ENCODE measurements at regions not wholly inside any gene's neighbourhood (a gene's known extent, or its start where the extent isn't known, plus 50 kb on each side); places are given as distances from the start of the nearest gene placed in this dataset.

DNA sequence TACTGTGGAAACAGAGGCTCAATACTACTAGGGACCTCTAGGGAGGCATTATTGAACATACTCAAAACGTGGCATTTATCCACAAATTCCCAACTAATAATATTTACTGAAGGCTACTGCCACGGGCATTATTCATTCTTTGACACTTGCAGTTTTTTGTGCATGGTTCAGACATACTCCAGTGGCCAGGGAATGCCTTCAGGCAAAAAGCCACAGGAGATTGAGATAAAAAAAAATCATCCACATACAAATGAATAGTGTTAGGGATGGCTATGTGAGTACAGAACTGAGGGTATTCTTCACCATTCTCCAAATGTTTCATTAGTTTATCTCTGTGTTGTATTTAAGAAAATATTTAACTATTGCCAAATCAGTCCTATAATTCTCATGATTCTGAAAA lies 974.9 kb upstream of the PIK3C3 start:
- DNase-seq (ENCODE audit: low spot score in 2 of 2) (no peak), ATAC-seq (no peak)
- Mint-ChIP-seq H3K27ac (no peak overlapping the region), H3K9me3 (peaks cover 6 to 12% of the 10 kb centered on the region in 2 donors), H3K36me3 (peaks cover 0 to 7% of the 10 kb centered on the region in 2 donors)

GRCh38 chr18:40976050-40976449 lies 979.0 kb upstream of the PIK3C3 start:
- Mint-ChIP-seq H3K27ac (no peak overlapping the region), H3K36me3 (peaks cover 7% of the 10 kb centered on the region in 2 donors), H3K9me3 (peaks cover 22 to 26% of the 10 kb centered on the region in 2 donors)
- ATAC-seq (no peak), DNase-seq (ENCODE audit: low spot score in 2 of 2) (no peak)

DNA sequence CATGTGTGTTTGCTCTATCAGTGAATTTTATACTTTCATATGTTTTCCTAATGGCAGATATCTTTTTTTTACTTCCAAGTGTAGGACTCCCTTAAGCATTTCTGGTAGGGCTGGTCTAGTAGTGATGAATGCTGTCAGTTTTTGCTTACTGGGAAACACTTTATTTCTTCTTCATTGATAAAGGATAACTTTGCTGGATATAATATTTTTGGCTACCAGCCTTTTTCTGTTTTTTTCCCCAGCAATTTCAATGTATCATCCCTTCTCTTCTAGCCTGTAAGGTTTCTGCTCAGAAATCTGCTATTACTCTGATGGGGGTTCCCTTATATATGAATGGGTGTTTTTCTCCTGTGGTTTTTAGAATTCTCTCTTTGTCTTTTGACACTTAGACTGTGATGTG lies 980.6 kb upstream of the PIK3C3 start:
- ATAC-seq: no peak
- no peak overlapping the region for H3K27ac Mint-ChIP-seq

GRCh38 chr18:40962784-40963183 lies 992.2 kb upstream of the PIK3C3 start:
- Mint-ChIP-seq H3K9me3 (peaks cover 13 to 17% of the 10 kb centered on the region in 2 donors), H3K36me3 (peaks cover 0 to 4% of the 10 kb centered on the region in 2 donors), H3K27ac (no peak overlapping the region)
- DNase-seq (ENCODE audit: low spot score in 2 of 2): no peak
- ATAC-seq: no peak

More for the DNA sequence above, 980.6 kb upstream of the PIK3C3 start:
- DNase-seq (ENCODE audit: low spot score in 2 of 2): no peak
- H3K9me3 Mint-ChIP-seq: peaks cover 22 to 23% of the 10 kb centered on the region in 2 donors
- H3K36me3 Mint-ChIP-seq: peaks cover 7% of the 10 kb centered on the region in 2 donors

DNA sequence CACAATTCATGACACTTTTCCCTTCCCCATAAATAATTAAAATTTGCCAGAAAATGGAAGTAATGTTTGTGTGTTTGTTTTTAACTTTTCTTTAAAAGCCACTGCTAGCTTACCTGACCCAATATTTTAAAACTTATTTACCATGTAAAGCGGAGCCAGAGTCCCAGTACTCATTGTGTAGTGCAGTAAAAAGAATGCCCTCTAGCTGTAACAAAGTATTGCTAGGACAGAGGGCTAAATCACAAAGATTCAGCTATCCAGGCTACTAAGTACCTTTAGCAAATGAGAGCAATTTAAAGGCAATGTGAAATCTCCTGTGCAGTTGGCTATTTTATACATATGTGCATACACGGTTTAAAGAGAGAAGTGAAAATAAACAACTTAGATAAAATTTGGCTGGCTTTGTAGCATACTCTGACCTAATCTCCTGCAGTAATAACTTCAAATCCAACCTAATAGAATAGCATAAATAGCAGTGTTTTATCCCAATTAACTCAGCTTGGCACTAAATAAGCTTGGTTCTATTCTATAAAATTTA lies 997.4 kb upstream of the PIK3C3 start:
- ATAC-seq (no peak), DNase-seq (ENCODE audit: low spot score in 2 of 2) (no peak)
- Mint-ChIP-seq H3K36me3 (peaks cover 0 to 4% of the 10 kb centered on the region in 2 donors), H3K9me3 (peaks cover 14 to 23% of the 10 kb centered on the region in 2 donors), H3K27ac (no peak overlapping the region)

DNA sequence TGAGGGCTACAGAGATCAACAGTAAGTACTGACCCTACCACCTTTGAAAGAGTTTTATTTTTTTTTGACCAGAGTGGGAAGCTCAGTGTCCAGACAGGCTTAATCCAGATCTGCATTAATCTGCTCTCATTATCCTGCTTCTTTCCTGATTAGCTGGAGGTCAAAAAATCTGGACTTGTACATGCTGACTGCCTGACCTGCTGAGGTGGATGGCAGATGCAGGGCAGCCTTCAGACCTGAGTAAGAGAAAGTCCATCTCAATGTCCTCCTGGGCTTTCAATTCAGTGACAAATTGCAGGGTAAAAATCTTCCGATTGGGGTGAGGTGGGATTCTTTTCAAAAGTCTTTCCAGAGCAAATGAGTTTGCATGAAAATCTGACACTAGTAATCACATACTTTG lies 998.8 kb upstream of the PIK3C3 start:
- Mint-ChIP-seq H3K9me3 (peaks cover 17 to 28% of the 10 kb centered on the region in 2 donors), H3K27ac (no peak overlapping the region), H3K36me3 (peaks cover 0 to 4% of the 10 kb centered on the region in 2 donors)
- no peak for DNase-seq (ENCODE audit: low spot score in 2 of 2)
- no peak for ATAC-seq

- peaks cover 26 to 34% of the 10 kb centered on the region in 2 donors for H3K9me3 Mint-ChIP-seq
- no peak overlapping the region for H3K27ac Mint-ChIP-seq
- peaks cover 0 to 4% of the 10 kb centered on the region in 2 donors for H3K36me3 Mint-ChIP-seq
- ATAC-seq: no peak
- DNase-seq (ENCODE audit: low spot score in 2 of 2): no peak
Measured at GRCh38 chr18:40955351-40955750, 999.7 kb upstream of the PIK3C3 start.

- no peak overlapping the region for H3K27ac Mint-ChIP-seq
- DNase-seq (ENCODE audit: low spot score in 2 of 2) (no peak), ATAC-seq (no peak)
- peaks cover 31 to 48% of the 10 kb centered on the region in 2 donors for H3K9me3 Mint-ChIP-seq
- peaks cover 7 to 11% of the 10 kb centered on the region in 2 donors for H3K36me3 Mint-ChIP-seq
Measured at GRCh38 chr18:40949114-40949950, 1005.7 kb upstream of the PIK3C3 start.

DNA sequence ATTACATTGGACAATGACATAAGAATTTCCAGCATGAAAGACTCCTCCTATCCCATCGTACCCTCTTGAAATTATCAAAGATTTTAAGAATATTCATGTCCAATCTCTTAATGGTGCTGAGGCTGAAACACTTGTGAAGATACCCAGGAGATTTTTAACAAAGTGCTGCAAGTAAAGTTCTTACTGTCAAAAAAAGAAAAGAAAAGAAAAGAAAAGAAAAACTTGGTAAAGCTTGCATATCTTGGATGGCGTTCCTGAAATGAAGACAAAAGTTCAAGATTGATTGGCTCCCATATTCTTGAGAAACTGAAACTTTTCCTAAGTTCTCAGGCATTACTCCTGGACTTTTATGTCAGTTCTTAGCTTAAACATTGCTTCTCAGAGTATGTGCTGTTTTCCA lies 1010.5 kb upstream of the PIK3C3 start:
- peaks cover 7 to 16% of the 10 kb centered on the region in 2 donors for H3K36me3 Mint-ChIP-seq
- peaks cover 23 to 34% of the 10 kb centered on the region in 2 donors for H3K9me3 Mint-ChIP-seq
- DNase-seq (ENCODE audit: low spot score in 2 of 2) (no peak), ATAC-seq (no peak)
- H3K27ac Mint-ChIP-seq: no peak overlapping the region

- no peak for ATAC-seq
- no peak for DNase-seq (ENCODE audit: low spot score in 2 of 2)
- Mint-ChIP-seq H3K36me3 (peaks cover 0 to 5% of the 10 kb centered on the region in 2 donors), H3K9me3 (peaks cover 15 to 18% of the 10 kb centered on the region in 2 donors), H3K27ac (no peak overlapping the region)
Measured at GRCh38 chr18:40939656-40940515, 1015.1 kb upstream of the PIK3C3 start.

DNA sequence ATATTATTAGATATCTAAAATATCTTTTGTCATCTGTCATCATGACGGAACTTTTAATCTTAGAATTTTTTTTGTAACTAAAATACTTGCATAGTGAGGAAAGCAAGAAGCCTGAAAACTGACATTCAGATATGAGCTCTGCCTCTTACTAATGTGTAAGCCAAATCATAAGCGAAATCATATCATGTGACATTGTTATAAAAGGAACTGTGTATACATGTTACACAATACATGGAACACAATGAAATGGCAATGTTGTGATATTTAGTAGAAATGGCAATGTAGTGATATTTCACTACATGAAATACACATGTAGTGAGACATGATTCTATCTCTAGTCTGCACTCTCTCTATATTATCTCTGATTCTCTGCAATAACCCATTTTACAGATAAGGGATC lies 1016.4 kb upstream of the PIK3C3 start:
- H3K27ac Mint-ChIP-seq: no peak overlapping the region
- ATAC-seq (no peak), DNase-seq (ENCODE audit: low spot score in 2 of 2) (no peak)
- H3K9me3 Mint-ChIP-seq: peaks cover 21 to 29% of the 10 kb centered on the region in 2 donors
- H3K36me3 Mint-ChIP-seq: peaks cover 0 to 5% of the 10 kb centered on the region in 2 donors

DNA sequence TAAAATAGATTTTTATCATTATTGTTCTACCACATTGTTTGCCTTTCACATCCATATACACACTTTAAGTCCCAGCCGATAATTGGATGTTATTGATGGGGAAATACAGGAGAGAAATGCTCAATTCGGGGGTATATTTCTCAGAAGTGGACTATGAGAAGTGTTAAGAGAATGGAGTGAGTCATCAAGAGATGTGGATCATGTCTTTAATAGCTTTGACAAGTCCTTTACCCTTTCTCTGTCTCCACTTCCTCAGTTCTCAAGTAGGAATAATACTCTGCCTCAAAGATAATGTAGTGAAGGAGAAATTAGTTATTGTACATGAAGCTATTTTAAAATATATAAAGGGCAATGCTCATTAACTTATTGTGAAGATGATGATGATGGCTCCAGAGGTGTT lies 1017.6 kb upstream of the PIK3C3 start:
- Mint-ChIP-seq H3K27ac (no peak overlapping the region), H3K9me3 (peaks cover 18 to 26% of the 10 kb centered on the region in 2 donors), H3K36me3 (peaks cover 0 to 5% of the 10 kb centered on the region in 2 donors)
- DNase-seq (ENCODE audit: low spot score in 2 of 2) (no peak), ATAC-seq (no peak)

DNA sequence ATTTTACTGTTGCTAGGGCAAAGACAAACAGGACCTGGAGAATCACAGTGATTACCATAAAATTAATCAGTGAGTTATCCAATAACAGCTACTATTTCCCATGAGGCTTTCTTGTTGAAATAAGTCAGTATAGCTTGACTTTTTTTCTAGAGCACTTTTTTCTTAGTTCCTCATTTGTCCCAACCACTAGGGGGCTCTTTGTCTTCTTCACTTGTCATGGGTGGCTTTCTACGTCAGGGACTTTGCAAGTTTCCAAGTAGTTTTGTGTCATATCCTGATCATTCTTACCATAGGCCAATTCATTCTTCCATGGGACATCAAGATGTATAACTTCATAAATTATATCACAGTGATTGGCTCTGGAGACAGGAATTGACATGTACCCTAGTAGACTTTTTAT lies 1019.6 kb upstream of the PIK3C3 start:
- ATAC-seq: no peak
- no peak for DNase-seq (ENCODE audit: low spot score in 2 of 2)
- H3K36me3 Mint-ChIP-seq: peaks cover 0 to 4% of the 10 kb centered on the region in 2 donors
- H3K9me3 Mint-ChIP-seq: peaks cover 19 to 30% of the 10 kb centered on the region in 2 donors
- H3K27ac Mint-ChIP-seq: no peak overlapping the region

DNA sequence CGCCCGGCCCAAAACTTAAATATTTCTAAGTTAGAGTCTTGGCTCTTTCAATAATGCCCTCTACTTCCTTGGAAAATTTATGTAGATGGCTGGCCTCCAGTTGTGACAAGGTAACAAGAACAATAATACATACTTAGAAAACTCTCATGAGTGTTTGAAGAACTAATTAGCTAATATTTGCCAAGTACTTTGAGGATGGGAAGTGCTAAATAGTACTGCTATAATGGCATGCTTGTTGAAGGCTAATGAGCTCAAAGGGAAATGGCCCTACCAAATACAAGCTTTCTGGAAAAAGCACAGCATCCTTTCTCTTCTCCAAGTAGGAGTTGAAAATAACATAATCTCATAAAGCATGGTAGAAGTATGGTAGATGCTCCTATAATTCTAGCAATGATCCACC lies 1022.2 kb upstream of the PIK3C3 start:
- Mint-ChIP-seq H3K36me3 (no peaks in the 10 kb centered on the region), H3K9me3 (peaks cover 15 to 25% of the 10 kb centered on the region in 2 donors), H3K27ac (no peak overlapping the region)
- ATAC-seq (no peak), DNase-seq (ENCODE audit: low spot score in 2 of 2) (no peak)

DNA sequence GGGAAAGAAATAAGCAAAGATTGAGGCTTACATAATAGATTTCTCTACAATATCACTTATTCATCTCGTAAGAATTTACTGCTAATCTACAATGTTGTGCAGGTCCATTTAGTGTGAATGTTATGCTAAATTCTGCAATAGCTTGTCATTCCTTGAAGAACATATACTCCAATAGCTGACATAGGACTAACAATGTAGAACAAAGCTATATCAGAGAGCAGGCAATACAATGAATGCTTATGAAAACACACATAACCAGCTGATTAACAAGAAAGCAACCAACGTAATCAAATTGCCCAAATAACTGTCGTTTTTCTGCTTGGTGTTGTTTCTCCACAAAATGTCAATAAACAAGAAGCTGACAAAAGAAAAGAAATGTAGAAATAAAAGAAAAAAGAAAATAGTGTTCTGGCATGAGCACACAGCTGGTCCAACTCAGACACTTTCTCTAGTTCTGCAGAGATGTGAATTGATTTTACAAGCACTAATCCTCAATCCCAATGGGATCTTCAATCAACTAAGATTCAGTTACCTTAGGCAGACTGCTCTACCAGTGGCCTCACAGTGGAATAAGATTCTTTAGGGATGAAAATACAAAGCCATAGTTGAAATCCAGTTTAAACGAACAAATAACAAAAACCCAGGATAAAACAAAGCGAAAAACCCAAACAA lies 1024.7 kb upstream of the PIK3C3 start:
- DNase-seq (ENCODE audit: low spot score in 2 of 2): no peak
- no peak overlapping the region for H3K27ac Mint-ChIP-seq
- H3K36me3 Mint-ChIP-seq: no peaks in the 10 kb centered on the region
- ATAC-seq: no peak
- H3K9me3 Mint-ChIP-seq: peaks cover 11 to 22% of the 10 kb centered on the region in 2 donors

GRCh38 chr18:40929399-40929798 lies 1025.6 kb upstream of the PIK3C3 start:
- Mint-ChIP-seq H3K9me3 (peaks cover 12 to 27% of the 10 kb centered on the region in 2 donors), H3K27ac (no peak overlapping the region), H3K36me3 (no peaks in the 10 kb centered on the region)

More at GRCh38 chr18:40929399-40929798, 1025.6 kb upstream of the PIK3C3 start:
- ATAC-seq (no peak), DNase-seq (ENCODE audit: low spot score in 2 of 2) (no peak)

All from activated naive CD4-positive, alpha-beta T cell treated with anti-CD3 and anti-CD28 coated beads, Interleukin-2, amount 50 U/mL, for 72 hours (primary cell).